Activated naive CD4-positive, alpha-beta T cell treated with anti-CD3 and anti-CD28 coated beads, Interleukin-2, amount 10 ng/mL, durations not matched to agents 7 days and 5 days (primary cell): ENCODE measurements at regions not wholly inside any gene's neighbourhood (a gene's known extent, or its start where the extent isn't known, plus 50 kb on each side); places are given as distances from the start of the nearest gene placed in this dataset.

Experiments used
- CTCF ChIA-PET: fragments of 350-600 bp; sonication (Branson Sonifier 250); formaldehyde crosslinking; loops from one replicate; lab custom pipeline; 2021; ENCODE audit warnings: antibody characterized with exemption; lab: Charles Lee
- DNase-seq: peaks from one replicate; pipeline ENCODE4 v3.0.0-alpha.2; 2020
- H3K27ac Mint-ChIP-seq: one replicate; pipeline ENCODE4 v1.8.0; 2021; ENCODE audit warnings: mild to moderate bottlenecking, moderate library complexity, mixed read lengths
- H3K27me3 Mint-ChIP-seq: one replicate; pipeline ENCODE4 v1.8.0; 2021; ENCODE audit warnings: mild to moderate bottlenecking, mixed read lengths
- H3K36me3 Mint-ChIP-seq: one replicate; pipeline ENCODE4 v1.8.0; 2021; ENCODE audit warnings: mixed read lengths
- H3K4me1 Mint-ChIP-seq: one replicate; pipeline ENCODE4 v1.8.0; 2021; ENCODE audit warnings: mixed read lengths
- H3K4me3 Mint-ChIP-seq: one replicate; pipeline ENCODE4 v1.8.0; 2021; ENCODE audit warnings: mild to moderate bottlenecking, moderate library complexity, mixed read lengths
- H3K9me3 Mint-ChIP-seq: one replicate; pipeline ENCODE4 v1.8.0; 2021; ENCODE audit warnings: mixed read lengths

- no peaks in the 10 kb centered on the region for H3K9me3 Mint-ChIP-seq
- no peaks in the 10 kb centered on the region for H3K4me1 Mint-ChIP-seq
- H3K4me3 Mint-ChIP-seq, result no peak overlapping the region
- peaks cover 6% of the 10 kb centered on the region for H3K27me3 Mint-ChIP-seq
- peak; percentile 32 for DNase-seq
- no peak overlapping the region for H3K27ac Mint-ChIP-seq
- CTCF ChIA-PET, result interaction anchor here (1.1 to 3.2 kb wide), 4 partner anchors 74 to 173 kb away, joined by 3 to 17 read pairs (median 4); no protein-coding TSS in a partner anchor
- no peaks in the 10 kb centered on the region for H3K36me3 Mint-ChIP-seq
Measured at GRCh38 chr3:127374086-127375010, 86.5 kb upstream of the PRR20G start.

- H3K9me3 Mint-ChIP-seq, result no peaks in the 10 kb centered on the region
- DNase-seq, result no peak
- no peak overlapping the region for H3K27ac Mint-ChIP-seq
- H3K27me3 Mint-ChIP-seq, result peaks cover 6% of the 10 kb centered on the region
- no peaks in the 10 kb centered on the region for H3K36me3 Mint-ChIP-seq
- no peak overlapping the region for H3K4me3 Mint-ChIP-seq
- H3K4me1 Mint-ChIP-seq, result no peaks in the 10 kb centered on the region
- CTCF ChIA-PET, result interaction anchor here (1.1 to 3.2 kb wide), 4 partner anchors 74 to 174 kb away, joined by 3 to 17 read pairs (median 4); no protein-coding TSS in a partner anchor
Measured at GRCh38 chr3:127373441-127374085, 85.7 kb upstream of the PRR20G start.

- DNase-seq, result no peak
- Mint-ChIP-seq H3K36me3 (no peaks in the 10 kb centered on the region), H3K27me3 (peaks cover 6% of the 10 kb centered on the region), H3K27ac (no peak overlapping the region), H3K4me1 (no peaks in the 10 kb centered on the region), H3K9me3 (no peaks in the 10 kb centered on the region), H3K4me3 (no peak overlapping the region)
- CTCF ChIA-PET, result no interaction called here
Measured at GRCh38 chr3:127371846-127372245, 84.0 kb upstream of the PRR20G start.

DNA sequence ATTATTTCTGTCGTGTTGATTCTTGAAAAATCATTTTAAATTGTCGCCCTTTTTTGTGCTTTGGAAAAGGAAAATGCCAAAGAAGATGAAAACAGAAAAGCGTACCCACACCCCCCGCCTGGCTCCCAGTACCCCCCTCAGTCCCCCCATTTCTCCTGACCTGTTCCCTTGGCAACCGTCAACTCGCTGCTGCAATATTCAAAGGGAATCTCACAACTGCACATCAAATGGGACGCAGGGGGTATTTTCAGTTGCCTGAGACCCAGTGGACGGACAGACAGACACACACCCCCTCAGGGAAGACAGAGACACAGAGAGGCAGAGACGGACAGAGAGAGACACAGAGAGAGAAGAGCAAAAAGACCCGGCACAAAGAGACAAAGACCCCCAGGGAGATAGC is 83.5 kb upstream of the PRR20G start:
- Mint-ChIP-seq H3K4me3 (no peak overlapping the region), H3K27me3 (peaks cover 6% of the 10 kb centered on the region), H3K36me3 (no peaks in the 10 kb centered on the region), H3K27ac (no peak overlapping the region), H3K9me3 (no peaks in the 10 kb centered on the region), H3K4me1 (no peaks in the 10 kb centered on the region)
- CTCF ChIA-PET, result no interaction called here
- DNase-seq, result no peak

- CTCF ChIA-PET, result no interaction called here
- Mint-ChIP-seq H3K4me1 (no peaks in the 10 kb centered on the region), H3K36me3 (no peaks in the 10 kb centered on the region), H3K27ac (no peak overlapping the region), H3K27me3 (peaks cover 6% of the 10 kb centered on the region), H3K9me3 (no peaks in the 10 kb centered on the region), H3K4me3 (no peak overlapping the region)
- peak; percentile 17 for DNase-seq
Measured at GRCh38 chr3:127370906-127371305, 83.1 kb upstream of the PRR20G start.

- H3K9me3 Mint-ChIP-seq, result no peaks in the 10 kb centered on the region
- H3K27ac Mint-ChIP-seq, result no peak overlapping the region
- no peaks in the 10 kb centered on the region for H3K4me1 Mint-ChIP-seq
- no peak overlapping the region for H3K4me3 Mint-ChIP-seq
- H3K27me3 Mint-ChIP-seq, result peaks cover 6% of the 10 kb centered on the region
- peak; percentile 17 for DNase-seq
- CTCF ChIA-PET, result no interaction called here
- no peaks in the 10 kb centered on the region for H3K36me3 Mint-ChIP-seq
Measured at GRCh38 chr3:127369356-127369935, 81.6 kb upstream of the PRR20G start.

GRCh38 chr3:127368186-127369032 is 80.6 kb upstream of the PRR20G start:
- CTCF ChIA-PET, result no interaction called here
- H3K27me3 Mint-ChIP-seq, result peaks cover 6% of the 10 kb centered on the region
- H3K4me3 Mint-ChIP-seq, result no peak overlapping the region

GRCh38 chr3:127367593-127367992 is 79.7 kb upstream of the PRR20G start:
- Mint-ChIP-seq H3K4me1 (no peaks in the 10 kb centered on the region), H3K4me3 (no peak overlapping the region), H3K9me3 (no peaks in the 10 kb centered on the region), H3K27ac (no peak overlapping the region), H3K36me3 (no peaks in the 10 kb centered on the region), H3K27me3 (peaks cover 6% of the 10 kb centered on the region)
- CTCF ChIA-PET, result no interaction called here
- no peak for DNase-seq

More at GRCh38 chr3:127368186-127369032, 80.6 kb upstream of the PRR20G start:
- no peak for DNase-seq
- H3K4me1 Mint-ChIP-seq, result no peaks in the 10 kb centered on the region
- H3K9me3 Mint-ChIP-seq, result no peaks in the 10 kb centered on the region
- H3K27ac Mint-ChIP-seq, result no peak overlapping the region
- H3K36me3 Mint-ChIP-seq, result no peaks in the 10 kb centered on the region

DNA sequence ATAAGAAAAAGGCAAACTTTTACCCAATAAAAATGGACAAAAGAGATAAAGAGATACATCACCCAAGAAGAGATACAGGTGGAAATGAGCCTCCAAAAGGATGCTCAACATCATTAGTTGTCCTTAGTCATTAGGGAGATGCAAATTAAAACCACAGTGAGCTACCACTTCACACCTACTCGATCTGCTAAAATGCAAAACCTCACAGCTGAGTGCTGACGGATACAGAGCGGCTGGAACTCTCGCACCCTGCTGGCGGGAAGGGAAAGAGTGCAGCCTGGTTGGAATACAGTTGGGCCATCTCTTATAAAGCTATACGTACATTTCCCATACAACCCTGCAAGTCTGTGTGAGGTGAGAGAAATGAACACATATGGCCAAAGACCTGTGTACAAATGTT is 78.5 kb upstream of the PRR20G start:
- Mint-ChIP-seq H3K27ac (no peak overlapping the region), H3K36me3 (no peaks in the 10 kb centered on the region), H3K27me3 (peaks cover 6% of the 10 kb centered on the region)

DNA sequence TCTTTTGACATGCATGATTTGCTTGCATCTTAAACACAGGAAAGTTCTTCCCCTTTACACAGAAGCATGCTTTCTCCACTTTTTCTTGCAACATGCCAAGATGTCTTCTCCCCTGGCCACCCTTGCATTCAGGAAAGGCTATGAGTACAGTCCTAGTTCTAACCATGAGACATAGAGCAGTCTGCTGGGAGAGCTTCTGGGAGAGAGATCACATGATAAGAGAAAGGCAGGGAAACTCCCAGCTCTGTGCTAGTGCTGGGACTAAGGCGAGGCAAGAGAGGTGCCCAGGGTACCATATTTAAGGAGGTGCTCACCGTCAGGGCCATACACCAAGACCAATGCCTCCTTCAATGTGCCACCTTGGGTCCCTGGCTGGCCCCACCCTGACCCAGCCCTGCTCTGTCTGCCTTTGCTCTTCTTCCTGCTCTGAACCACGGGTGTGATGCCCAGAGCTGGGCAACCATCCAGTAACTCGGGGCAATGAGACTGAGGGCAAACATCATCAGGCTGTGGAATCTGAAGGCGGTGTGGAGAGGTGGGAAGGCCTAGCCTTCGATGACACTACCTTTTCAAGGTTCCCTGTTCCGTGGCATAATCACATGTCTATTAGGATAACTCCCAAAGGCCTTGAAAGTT is 77.4 kb upstream of the PRR20G start:
- Mint-ChIP-seq H3K27ac (no peak overlapping the region), H3K9me3 (no peaks in the 10 kb centered on the region), H3K27me3 (peaks cover 6% of the 10 kb centered on the region), H3K4me3 (no peak overlapping the region), H3K4me1 (no peaks in the 10 kb centered on the region), H3K36me3 (no peaks in the 10 kb centered on the region)
- CTCF ChIA-PET, result no interaction called here
- no peak for DNase-seq

More for the DNA sequence above, 78.5 kb upstream of the PRR20G start:
- Mint-ChIP-seq H3K4me3 (no peak overlapping the region), H3K4me1 (no peaks in the 10 kb centered on the region), H3K9me3 (no peaks in the 10 kb centered on the region)
- DNase-seq, result no peak
- CTCF ChIA-PET, result no interaction called here

GRCh38 chr3:127363891-127364290 is 76.0 kb upstream of the PRR20G start:
- Mint-ChIP-seq H3K9me3 (no peaks in the 10 kb centered on the region), H3K27me3 (no peaks in the 10 kb centered on the region), H3K4me1 (no peaks in the 10 kb centered on the region), H3K36me3 (no peaks in the 10 kb centered on the region), H3K4me3 (no peak overlapping the region), H3K27ac (no peak overlapping the region)
- CTCF ChIA-PET, result no interaction called here
- DNase-seq, result no peak

DNA sequence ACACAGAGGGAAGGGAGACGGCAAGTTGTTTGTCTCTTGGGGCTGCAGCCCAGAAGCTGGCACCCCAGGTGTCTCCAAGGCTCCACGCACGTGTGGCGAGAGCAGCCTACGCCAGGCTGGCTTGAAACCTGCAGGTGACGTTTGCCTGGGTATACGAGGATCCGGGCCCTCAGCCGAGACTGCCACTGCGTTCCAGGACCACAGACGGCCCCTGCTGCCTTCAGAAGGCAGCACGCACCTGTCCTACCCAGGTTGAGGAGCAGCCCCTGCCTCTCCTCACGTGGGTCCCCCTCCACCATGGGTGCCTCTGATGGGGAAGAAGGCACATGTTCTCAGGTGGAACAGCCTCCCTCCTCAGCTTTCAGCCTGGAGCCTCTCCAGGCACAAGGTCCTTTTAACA is 75.3 kb upstream of the PRR20G start:
- Mint-ChIP-seq H3K9me3 (peaks cover 4% of the 10 kb centered on the region), H3K4me3 (no peak overlapping the region), H3K36me3 (no peaks in the 10 kb centered on the region), H3K27ac (no peak overlapping the region), H3K27me3 (no peaks in the 10 kb centered on the region), H3K4me1 (no peaks in the 10 kb centered on the region)
- CTCF ChIA-PET, result no interaction called here
- no peak for DNase-seq

DNA sequence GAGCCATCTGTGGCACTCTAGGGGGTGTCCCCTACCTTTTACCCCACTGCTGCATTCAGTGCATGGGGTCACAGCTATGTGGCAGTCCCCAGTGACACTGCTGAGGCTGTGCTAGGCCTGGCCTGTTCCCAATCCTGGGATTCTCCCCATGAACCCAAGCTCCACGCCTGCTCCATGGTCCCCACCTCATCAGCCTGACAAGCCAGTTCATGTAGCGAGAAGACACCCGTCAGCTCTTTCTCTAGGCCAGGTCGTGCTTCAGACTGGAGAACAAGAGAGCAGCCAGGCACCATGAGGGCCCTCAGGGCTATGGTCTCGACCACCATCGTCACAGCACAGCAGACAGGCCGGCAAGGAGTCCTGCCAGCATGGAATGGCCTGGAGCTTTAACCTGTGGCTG is 72.8 kb upstream of the PRR20G start:
- no peaks in the 10 kb centered on the region for H3K4me1 Mint-ChIP-seq
- H3K36me3 Mint-ChIP-seq, result no peaks in the 10 kb centered on the region
- H3K4me3 Mint-ChIP-seq, result no peak overlapping the region
- no peak for DNase-seq
- peaks cover 15% of the 10 kb centered on the region for H3K9me3 Mint-ChIP-seq
- H3K27me3 Mint-ChIP-seq, result no peaks in the 10 kb centered on the region
- CTCF ChIA-PET, result no interaction called here
- H3K27ac Mint-ChIP-seq, result no peak overlapping the region
